Effector memory CD8-positive, alpha-beta T cell (primary cell): ENCODE measurements at regions not wholly inside any gene's neighbourhood (a gene's known extent, or its start where the extent isn't known, plus 50 kb on each side); places are given as distances from the start of the nearest gene placed in this dataset.

Source experiments
- ATAC-seq: fragments of 150-1000 bp; cut with Tn5 transposase; replicated peaks from 2 replicates; pipeline ENCODE4 v1.10.0; 2021; ENCODE audit warnings: mild to moderate bottlenecking, moderate library complexity
- DNase-seq, 3 experiments: peaks; one replicate each; pipeline ENCODE4 v3.0.0; 2021
- H3K27ac Mint-ChIP-seq, 2 donors: one replicate each; pipeline ENCODE4 v1.8.0; 2022; ENCODE audit warnings: mild to moderate bottlenecking in 2 of 2, mixed read lengths in 2 of 2, moderate library complexity in 2 of 2
- H3K27me3 Mint-ChIP-seq, 2 donors: one replicate each; pipeline ENCODE4 v1.8.0; 2022; ENCODE audit warnings: mixed read lengths in 2 of 2
- H3K36me3 Mint-ChIP-seq: one replicate; pipeline ENCODE4 v1.8.0; 2022; ENCODE audit warnings: mild to moderate bottlenecking, moderate library complexity, mixed read lengths; ENCODE audit not compliant: insufficient read depth
- H3K4me1 Mint-ChIP-seq, 2 donors: one replicate each; pipeline ENCODE4 v1.8.0; 2022; ENCODE audit warnings: low read depth in 2 of 2, mixed read lengths in 2 of 2
- H3K4me3 Mint-ChIP-seq, 2 donors: one replicate each; pipeline ENCODE4 v1.8.0; 2022; ENCODE audit warnings: mild to moderate bottlenecking in 2 of 2, mixed read lengths in 2 of 2, moderate library complexity in 2 of 2
- H3K9me3 Mint-ChIP-seq, 2 donors: one replicate each; pipeline ENCODE4 v1.8.0; 2022; ENCODE audit warnings: mixed read lengths in 2 of 2

- Mint-ChIP-seq H3K36me3 (no peaks in the 10 kb centered on the region), H3K27ac (no peak overlapping the region), H3K9me3 (peaks cover 3 to 6% of the 10 kb centered on the region in 2 donors), H3K4me1 (no peaks in the 10 kb centered on the region), H3K27me3 (peaks cover 10 to 31% of the 10 kb centered on the region in 2 donors), H3K4me3 (no peak overlapping the region)
- ATAC-seq: no peak
- DNase-seq: no peak
These were observed 151.0 kb downstream of the MN1 start for GRCh38 chr22:27650572-27650971.

- DNase-seq (no peak), ATAC-seq (no peak)
- Mint-ChIP-seq H3K27me3 (peaks cover 9 to 31% of the 10 kb centered on the region in 2 donors), H3K9me3 (peaks cover 7 to 10% of the 10 kb centered on the region in 2 donors), H3K36me3 (no peaks in the 10 kb centered on the region), H3K4me3 (no peak overlapping the region), H3K4me1 (no peaks in the 10 kb centered on the region), H3K27ac (no peak overlapping the region)
These were observed 150.6 kb downstream of the MN1 start for GRCh38 chr22:27650985-27651384.

- Mint-ChIP-seq H3K27me3 (peaks cover 9 to 31% of the 10 kb centered on the region in 2 donors), H3K27ac (no peak overlapping the region), H3K9me3 (peaks cover 11 to 15% of the 10 kb centered on the region in 2 donors)
These were observed 150.1 kb downstream of the MN1 start for GRCh38 chr22:27651486-27651885.

GRCh38 chr22:27654546-27655445, 146.8 kb downstream of the MN1 start:
- H3K27ac Mint-ChIP-seq: no peak overlapping the region
- H3K27me3 Mint-ChIP-seq: peaks cover 2 to 10% of the 10 kb centered on the region in 2 donors
- no peaks in the 10 kb centered on the region for H3K36me3 Mint-ChIP-seq
- DNase-seq (no peak), ATAC-seq (no peak)
- H3K4me1 Mint-ChIP-seq: no peaks in the 10 kb centered on the region
- no peak overlapping the region for H3K4me3 Mint-ChIP-seq
- H3K9me3 Mint-ChIP-seq: peaks cover 15 to 16% of the 10 kb centered on the region in 2 donors

More at GRCh38 chr22:27651486-27651885, 150.1 kb downstream of the MN1 start:
- DNase-seq: no peak
- no peak overlapping the region for H3K4me3 Mint-ChIP-seq
- no peaks in the 10 kb centered on the region for H3K36me3 Mint-ChIP-seq
- ATAC-seq: no peak
- no peaks in the 10 kb centered on the region for H3K4me1 Mint-ChIP-seq

GRCh38 chr22:27655582-27656185, 145.9 kb downstream of the MN1 start:
- DNase-seq (no peak), ATAC-seq (no peak)
- no peaks in the 10 kb centered on the region for H3K4me1 Mint-ChIP-seq
- no peak overlapping the region for H3K27ac Mint-ChIP-seq
- peaks cover 16% of the 10 kb centered on the region in 2 donors for H3K9me3 Mint-ChIP-seq
- peaks cover 0 to 5% of the 10 kb centered on the region in 2 donors for H3K27me3 Mint-ChIP-seq
- no peaks in the 10 kb centered on the region for H3K36me3 Mint-ChIP-seq
- no peak overlapping the region for H3K4me3 Mint-ChIP-seq

GRCh38 chr22:27656970-27657369, 144.6 kb downstream of the MN1 start:
- Mint-ChIP-seq H3K9me3 (peaks cover 16% of the 10 kb centered on the region in 2 donors), H3K4me1 (no peaks in the 10 kb centered on the region), H3K36me3 (no peaks in the 10 kb centered on the region), H3K27ac (no peak overlapping the region), H3K27me3 (peaks cover 0 to 5% of the 10 kb centered on the region in 2 donors), H3K4me3 (no peak overlapping the region)
- no peak for ATAC-seq
- no peak for DNase-seq

- H3K27ac Mint-ChIP-seq: no peak overlapping the region
- H3K27me3 Mint-ChIP-seq: peaks cover 11 to 13% of the 10 kb centered on the region in 2 donors
- H3K36me3 Mint-ChIP-seq: no peaks in the 10 kb centered on the region
- peaks cover 12 to 20% of the 10 kb centered on the region in 2 donors for H3K9me3 Mint-ChIP-seq
- no peak overlapping the region for H3K4me3 Mint-ChIP-seq
- H3K4me1 Mint-ChIP-seq: no peaks in the 10 kb centered on the region
- ATAC-seq (no peak), DNase-seq (no peak)
These were observed 141.2 kb downstream of the MN1 start for GRCh38 chr22:27660306-27660705.

- Mint-ChIP-seq H3K27ac (no peak overlapping the region), H3K4me3 (no peak overlapping the region), H3K4me1 (no peaks in the 10 kb centered on the region), H3K36me3 (no peaks in the 10 kb centered on the region), H3K27me3 (peaks cover 11 to 13% of the 10 kb centered on the region in 2 donors), H3K9me3 (peaks cover 0 to 5% of the 10 kb centered on the region in 2 donors)
- ATAC-seq (no peak), DNase-seq (no peak)
These were observed 138.9 kb downstream of the MN1 start for GRCh38 chr22:27662359-27663301.

- no peak overlapping the region for H3K27ac Mint-ChIP-seq
- no peak for DNase-seq
- peaks cover 18 to 19% of the 10 kb centered on the region in 2 donors for H3K27me3 Mint-ChIP-seq
- H3K36me3 Mint-ChIP-seq: no peaks in the 10 kb centered on the region
- H3K4me3 Mint-ChIP-seq: no peak overlapping the region
- H3K4me1 Mint-ChIP-seq: no peaks in the 10 kb centered on the region
- ATAC-seq: no peak
- peaks cover 0 to 5% of the 10 kb centered on the region in 2 donors for H3K9me3 Mint-ChIP-seq
These were observed 137.7 kb downstream of the MN1 start for GRCh38 chr22:27663812-27664211.

- no peaks in the 10 kb centered on the region for H3K36me3 Mint-ChIP-seq
- no peak overlapping the region for H3K4me3 Mint-ChIP-seq
These were observed 135.1 kb downstream of the MN1 start for GRCh38 chr22:27666272-27666997.

GRCh38 chr22:27667121-27667843, 134.3 kb downstream of the MN1 start:
- H3K36me3 Mint-ChIP-seq: no peaks in the 10 kb centered on the region
- H3K27ac Mint-ChIP-seq: no peak overlapping the region
- no peaks in the 10 kb centered on the region for H3K4me1 Mint-ChIP-seq
- DNase-seq (no peak), ATAC-seq (no peak)
- H3K27me3 Mint-ChIP-seq: peaks cover 33 to 40% of the 10 kb centered on the region in 2 donors
- peaks cover 0 to 4% of the 10 kb centered on the region in 2 donors for H3K9me3 Mint-ChIP-seq
- no peak overlapping the region for H3K4me3 Mint-ChIP-seq

More at GRCh38 chr22:27666272-27666997, 135.1 kb downstream of the MN1 start:
- peaks cover 33 to 39% of the 10 kb centered on the region in 2 donors for H3K27me3 Mint-ChIP-seq
- peaks cover 0 to 4% of the 10 kb centered on the region in 2 donors for H3K9me3 Mint-ChIP-seq
- ATAC-seq: no peak
- no peak overlapping the region for H3K27ac Mint-ChIP-seq
- no peaks in the 10 kb centered on the region for H3K4me1 Mint-ChIP-seq
- DNase-seq: no peak
